Osteocyte (in vitro differentiated cells): ENCODE measurements at regions not wholly inside any gene's neighbourhood (a gene's known extent, or its start where the extent isn't known, plus 50 kb on each side); places are given as distances from the start of the nearest gene placed in this dataset.

ENCODE experiments used
- DNase-seq: peaks from one replicate; pipeline ENCODE4 v3.0.0; 2021; ENCODE audit warnings: mixed read lengths; ENCODE audit not compliant: unreplicated experiment; ENCODE audit errors: extremely low spot score
- H3K27ac Mint-ChIP-seq: one replicate; pipeline ENCODE4 v1.8.0; 2021; ENCODE audit warnings: mild to moderate bottlenecking, mixed read lengths; ENCODE audit not compliant: unreplicated experiment
- H3K27me3 Mint-ChIP-seq: one replicate; pipeline ENCODE4 v1.8.0; 2021; ENCODE audit warnings: mixed read lengths; ENCODE audit not compliant: unreplicated experiment
- H3K36me3 Mint-ChIP-seq: one replicate; pipeline ENCODE4 v1.8.0; 2021; ENCODE audit warnings: mixed read lengths; ENCODE audit not compliant: unreplicated experiment
- H3K4me1 Mint-ChIP-seq: one replicate; pipeline ENCODE4 v1.8.0; 2021; ENCODE audit warnings: mixed read lengths; ENCODE audit not compliant: unreplicated experiment
- H3K4me3 Mint-ChIP-seq: one replicate; pipeline ENCODE4 v1.8.0; 2021; ENCODE audit warnings: mild to moderate bottlenecking, moderate library complexity, mixed read lengths; ENCODE audit not compliant: unreplicated experiment
- H3K9me3 Mint-ChIP-seq: one replicate; pipeline ENCODE4 v1.8.0; 2021; ENCODE audit warnings: mixed read lengths; ENCODE audit not compliant: unreplicated experiment
- TF ChIP-seq, protein P1 (sequence below): fragments of 200-600 bp; sonication (generic); IDR thresholded peaks from 2 replicates; pipeline ENCODE4 v1.5.0; 2021; ENCODE audit warnings: antibody characterized with exemption, mild to moderate bottlenecking, moderate library complexity

DNA sequence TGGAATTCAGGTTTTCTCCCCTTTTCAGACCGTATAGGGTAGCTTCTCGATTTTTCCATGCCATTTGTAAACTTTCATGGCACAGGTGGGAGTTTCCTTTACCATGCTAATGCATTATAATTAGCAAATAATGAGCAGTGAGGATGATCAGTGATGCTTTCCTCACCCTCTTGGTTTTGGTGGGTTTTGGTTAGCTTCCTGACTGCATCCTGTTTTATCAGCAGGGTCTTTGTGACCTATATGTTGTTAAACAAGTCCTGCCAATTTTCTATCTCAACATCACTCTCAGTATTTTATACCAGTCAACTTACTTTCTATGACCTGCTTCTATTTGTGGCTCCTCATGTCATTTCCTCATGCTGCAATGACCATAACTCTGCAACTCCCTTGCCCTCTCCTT is 1345.1 kb downstream of the NCAM2 start:
- Mint-ChIP-seq H3K27me3 (no peaks in the 10 kb centered on the region), H3K27ac (no peak overlapping the region), H3K4me1 (peaks cover 2% of the 10 kb centered on the region), H3K9me3 (peaks cover 28% of the 10 kb centered on the region), H3K36me3 (no peaks in the 10 kb centered on the region), H3K4me3 (no peak overlapping the region)
- TF ChIP-seq, protein P1, sequence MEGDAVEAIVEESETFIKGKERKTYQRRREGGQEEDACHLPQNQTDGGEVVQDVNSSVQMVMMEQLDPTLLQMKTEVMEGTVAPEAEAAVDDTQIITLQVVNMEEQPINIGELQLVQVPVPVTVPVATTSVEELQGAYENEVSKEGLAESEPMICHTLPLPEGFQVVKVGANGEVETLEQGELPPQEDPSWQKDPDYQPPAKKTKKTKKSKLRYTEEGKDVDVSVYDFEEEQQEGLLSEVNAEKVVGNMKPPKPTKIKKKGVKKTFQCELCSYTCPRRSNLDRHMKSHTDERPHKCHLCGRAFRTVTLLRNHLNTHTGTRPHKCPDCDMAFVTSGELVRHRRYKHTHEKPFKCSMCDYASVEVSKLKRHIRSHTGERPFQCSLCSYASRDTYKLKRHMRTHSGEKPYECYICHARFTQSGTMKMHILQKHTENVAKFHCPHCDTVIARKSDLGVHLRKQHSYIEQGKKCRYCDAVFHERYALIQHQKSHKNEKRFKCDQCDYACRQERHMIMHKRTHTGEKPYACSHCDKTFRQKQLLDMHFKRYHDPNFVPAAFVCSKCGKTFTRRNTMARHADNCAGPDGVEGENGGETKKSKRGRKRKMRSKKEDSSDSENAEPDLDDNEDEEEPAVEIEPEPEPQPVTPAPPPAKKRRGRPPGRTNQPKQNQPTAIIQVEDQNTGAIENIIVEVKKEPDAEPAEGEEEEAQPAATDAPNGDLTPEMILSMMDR = no peak
- no peak for DNase-seq

DNA sequence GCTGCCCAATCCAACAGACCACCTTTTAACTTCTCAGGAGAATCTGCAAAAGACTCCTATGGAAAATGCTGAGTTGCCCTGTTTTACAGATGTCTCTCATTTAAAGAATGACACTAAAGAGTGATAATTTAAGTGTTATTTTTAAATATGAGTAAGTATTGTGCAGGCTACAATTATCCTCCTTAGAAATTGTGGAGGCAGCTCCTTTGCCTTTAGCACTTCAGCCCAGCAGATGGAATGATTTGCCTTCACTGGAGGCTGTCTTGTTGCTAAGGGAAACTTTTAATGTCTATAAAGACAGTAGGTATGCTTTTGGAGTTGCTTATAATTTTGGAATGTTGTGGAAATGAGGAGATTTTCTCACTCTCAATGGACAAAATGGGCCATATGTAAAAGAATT is 1345.5 kb downstream of the NCAM2 start:
- H3K27ac Mint-ChIP-seq = no peak overlapping the region
- TF ChIP-seq, protein P1 = no peak
- no peaks in the 10 kb centered on the region for H3K36me3 Mint-ChIP-seq
- H3K9me3 Mint-ChIP-seq = peaks cover 28% of the 10 kb centered on the region
- H3K4me3 Mint-ChIP-seq = no peak overlapping the region
- peaks cover 2% of the 10 kb centered on the region for H3K4me1 Mint-ChIP-seq
- no peak for DNase-seq
- H3K27me3 Mint-ChIP-seq = no peaks in the 10 kb centered on the region

DNA sequence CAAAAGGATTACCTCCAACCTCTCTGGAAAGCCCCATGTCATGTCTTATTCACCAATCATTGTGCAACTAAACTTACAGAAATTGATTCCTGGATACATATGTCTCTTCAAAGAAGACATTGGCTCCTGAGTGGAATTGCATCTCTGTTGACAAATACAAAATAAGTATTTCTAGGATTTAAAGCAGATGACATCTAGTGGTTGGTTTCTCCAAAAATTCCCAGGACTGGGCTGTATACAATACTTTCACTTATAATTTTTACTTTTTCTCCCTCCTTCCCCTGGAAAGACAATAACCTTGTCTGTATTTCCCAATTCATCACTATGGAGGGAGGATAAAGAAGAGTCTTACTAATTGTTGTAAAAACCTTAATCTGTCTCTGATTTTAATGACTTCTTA is 1347.4 kb downstream of the NCAM2 start:
- Mint-ChIP-seq H3K36me3 (no peaks in the 10 kb centered on the region), H3K27me3 (no peaks in the 10 kb centered on the region), H3K4me1 (peaks cover 2% of the 10 kb centered on the region), H3K4me3 (no peak overlapping the region), H3K9me3 (peaks cover 22% of the 10 kb centered on the region), H3K27ac (no peak overlapping the region)
- TF ChIP-seq, protein P1 = no peak
- DNase-seq = no peak

DNA sequence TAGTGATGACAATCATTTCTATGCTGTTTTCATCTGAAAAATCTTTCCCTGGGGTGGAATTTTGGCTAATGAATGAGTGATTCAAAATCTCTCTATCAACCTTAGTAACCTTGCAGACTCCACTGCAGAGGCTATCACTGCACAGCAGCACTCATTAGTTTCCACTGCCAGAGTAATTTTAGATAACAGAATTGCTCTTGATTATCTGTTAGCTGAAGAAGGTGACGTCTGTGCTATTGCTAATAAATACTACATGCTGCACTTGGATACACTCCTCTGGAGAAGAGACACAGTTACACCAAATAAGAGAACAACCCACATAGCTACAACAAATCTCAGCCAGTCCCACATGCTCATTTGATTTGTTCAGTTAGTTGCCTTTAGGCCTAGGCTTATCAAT is 1348.4 kb downstream of the NCAM2 start:
- DNase-seq = no peak
- H3K4me3 Mint-ChIP-seq = no peak overlapping the region
- peaks cover 14% of the 10 kb centered on the region for H3K9me3 Mint-ChIP-seq
- TF ChIP-seq, protein P1 = no peak
- peaks cover 2% of the 10 kb centered on the region for H3K4me1 Mint-ChIP-seq
- no peaks in the 10 kb centered on the region for H3K27me3 Mint-ChIP-seq
- no peaks in the 10 kb centered on the region for H3K36me3 Mint-ChIP-seq
- no peak overlapping the region for H3K27ac Mint-ChIP-seq

DNA sequence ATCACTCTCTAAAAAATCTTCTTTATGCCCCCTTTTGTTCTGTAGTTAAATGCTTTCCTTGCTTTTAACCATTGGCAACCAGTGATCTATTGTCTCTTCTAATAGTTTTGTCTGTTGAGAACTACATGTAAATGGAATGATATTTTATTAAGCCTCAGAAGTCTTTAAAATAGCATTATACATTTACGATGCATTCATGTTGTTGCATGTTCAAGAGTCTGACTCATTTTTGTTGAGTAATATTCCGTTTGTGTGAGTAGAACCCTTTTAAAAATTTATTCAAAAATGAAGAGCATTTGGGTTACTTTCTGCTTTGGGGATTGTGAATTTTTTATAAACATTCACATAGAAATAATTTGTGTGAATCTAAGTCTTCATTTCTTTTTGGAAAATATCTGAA is 1352.9 kb downstream of the NCAM2 start:
- H3K9me3 Mint-ChIP-seq = peaks cover 9% of the 10 kb centered on the region
- peaks cover 2% of the 10 kb centered on the region for H3K4me1 Mint-ChIP-seq
- H3K27ac Mint-ChIP-seq = no peak overlapping the region

More for the DNA sequence above, 1352.9 kb downstream of the NCAM2 start:
- no peak overlapping the region for H3K4me3 Mint-ChIP-seq
- no peak for DNase-seq
- TF ChIP-seq, protein P1 = no peak
- no peaks in the 10 kb centered on the region for H3K27me3 Mint-ChIP-seq
- H3K36me3 Mint-ChIP-seq = no peaks in the 10 kb centered on the region
